Upper lobe of right lung (tissue), 1 donor: ENCODE measurements at regions not wholly inside any gene's neighbourhood (a gene's known extent, or its start where the extent isn't known, plus 50 kb on each side); places are given as distances from the start of the nearest gene placed in this dataset.

Experiments used
- ATAC-seq: fragments of 200-7000 bp; cut with Tn5 transposase; one replicate; pipeline ENCODE4 v1.9.1; 2020; ENCODE audit warnings: mild to moderate bottlenecking, moderate library complexity
- DNase-seq: peaks from one replicate; pipeline ENCODE4 v3.0.0-alpha.2; 2020
- H3K27ac ChIP-seq: fragments of 200-600 bp; one replicate; pipeline ENCODE4 v1.8.0; 2022
- H3K27me3 ChIP-seq: fragments of 200-600 bp; one replicate; pipeline ENCODE4 v1.8.0; 2022; ENCODE audit warnings: mild to moderate bottlenecking
- H3K36me3 ChIP-seq: fragments of 200-600 bp; one replicate; pipeline ENCODE4 v1.8.0; 2022
- H3K4me1 ChIP-seq: fragments of 200-600 bp; one replicate; pipeline ENCODE4 v1.8.0; 2022
- H3K4me3 ChIP-seq: fragments of 200-600 bp; one replicate; pipeline ENCODE4 v1.8.0; 2022; ENCODE audit warnings: mild to moderate bottlenecking
- H3K9me3 ChIP-seq: fragments of 200-600 bp; one replicate; pipeline ENCODE4 v1.8.0; 2022
- intact Hi-C: fragments of 100-400 bp; cut with DNase I; formaldehyde crosslinking; loops from one replicate; pipeline ENCODE4 v1.11.0; 2022
- TF ChIP-seq, protein P1 (sequence below): fragments of 200-600 bp; IDR thresholded peaks from one replicate; pipeline ENCODE4 v1.8.0; 2022; ENCODE audit warnings: antibody characterized with exemption
- donor health status: DM: no; HTN: yes; CAD: no; lungs with severe emphysema.

DNA sequence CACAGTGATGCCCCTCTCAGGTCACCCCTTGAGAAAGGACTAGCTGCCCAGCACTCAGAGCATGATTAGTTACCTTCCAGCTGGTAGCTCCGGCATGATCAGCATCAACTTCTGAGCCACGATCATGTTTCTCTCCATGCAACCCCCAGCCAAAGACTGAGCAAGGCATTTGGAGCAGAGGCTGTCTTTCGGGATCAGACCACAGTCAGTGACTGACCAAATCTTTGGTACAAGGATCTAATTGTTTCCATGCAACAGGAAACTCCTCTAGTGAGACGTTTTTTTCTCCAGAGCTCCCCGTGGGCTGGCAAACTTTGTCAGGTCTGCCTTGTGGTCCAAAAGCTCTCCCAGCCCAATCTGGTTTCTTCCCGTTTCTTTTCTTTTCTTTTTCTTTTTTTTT is 244.3 kb downstream of the METTL4 start:
- TF ChIP-seq, protein P1, sequence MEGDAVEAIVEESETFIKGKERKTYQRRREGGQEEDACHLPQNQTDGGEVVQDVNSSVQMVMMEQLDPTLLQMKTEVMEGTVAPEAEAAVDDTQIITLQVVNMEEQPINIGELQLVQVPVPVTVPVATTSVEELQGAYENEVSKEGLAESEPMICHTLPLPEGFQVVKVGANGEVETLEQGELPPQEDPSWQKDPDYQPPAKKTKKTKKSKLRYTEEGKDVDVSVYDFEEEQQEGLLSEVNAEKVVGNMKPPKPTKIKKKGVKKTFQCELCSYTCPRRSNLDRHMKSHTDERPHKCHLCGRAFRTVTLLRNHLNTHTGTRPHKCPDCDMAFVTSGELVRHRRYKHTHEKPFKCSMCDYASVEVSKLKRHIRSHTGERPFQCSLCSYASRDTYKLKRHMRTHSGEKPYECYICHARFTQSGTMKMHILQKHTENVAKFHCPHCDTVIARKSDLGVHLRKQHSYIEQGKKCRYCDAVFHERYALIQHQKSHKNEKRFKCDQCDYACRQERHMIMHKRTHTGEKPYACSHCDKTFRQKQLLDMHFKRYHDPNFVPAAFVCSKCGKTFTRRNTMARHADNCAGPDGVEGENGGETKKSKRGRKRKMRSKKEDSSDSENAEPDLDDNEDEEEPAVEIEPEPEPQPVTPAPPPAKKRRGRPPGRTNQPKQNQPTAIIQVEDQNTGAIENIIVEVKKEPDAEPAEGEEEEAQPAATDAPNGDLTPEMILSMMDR, result no peak
- no peak for DNase-seq
- H3K36me3 ChIP-seq, result no peaks in the 10 kb centered on the region
- H3K4me3 ChIP-seq, result no peak overlapping the region
- intact Hi-C loops, result no loop called here
- ATAC-seq, result no peak
- no peaks in the 10 kb centered on the region for H3K4me1 ChIP-seq
- no peaks in the 10 kb centered on the region for H3K9me3 ChIP-seq
- H3K27me3 ChIP-seq, result no peaks in the 10 kb centered on the region
- no peak overlapping the region for H3K27ac ChIP-seq

DNA sequence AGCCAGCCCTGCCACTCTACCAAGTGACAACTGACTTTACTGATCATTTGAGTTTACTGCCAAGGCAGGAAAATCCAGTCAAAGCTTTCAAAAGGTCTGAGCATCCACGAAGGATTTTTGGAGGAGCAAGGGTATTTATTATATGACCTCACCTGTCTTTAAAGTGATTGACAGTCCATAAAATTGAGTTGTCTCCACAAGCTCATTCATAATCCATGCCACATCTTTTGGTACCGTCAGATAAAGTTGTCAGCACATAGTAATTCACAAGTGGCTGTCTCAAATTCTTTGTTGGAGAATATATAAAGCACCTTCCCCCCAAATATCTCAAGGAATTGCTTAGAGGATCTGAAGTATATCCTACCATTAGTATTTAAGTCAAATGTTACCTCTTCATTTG is 240.5 kb downstream of the METTL4 start:
- no peaks in the 10 kb centered on the region for H3K36me3 ChIP-seq
- intact Hi-C loops, result no loop called here
- TF ChIP-seq, protein P1, result no peak
- no peak overlapping the region for H3K27ac ChIP-seq
- no peaks in the 10 kb centered on the region for H3K27me3 ChIP-seq
- H3K4me3 ChIP-seq, result no peak overlapping the region
- DNase-seq (no peak), ATAC-seq (no peak)
- no peaks in the 10 kb centered on the region for H3K9me3 ChIP-seq
- no peaks in the 10 kb centered on the region for H3K4me1 ChIP-seq

DNA sequence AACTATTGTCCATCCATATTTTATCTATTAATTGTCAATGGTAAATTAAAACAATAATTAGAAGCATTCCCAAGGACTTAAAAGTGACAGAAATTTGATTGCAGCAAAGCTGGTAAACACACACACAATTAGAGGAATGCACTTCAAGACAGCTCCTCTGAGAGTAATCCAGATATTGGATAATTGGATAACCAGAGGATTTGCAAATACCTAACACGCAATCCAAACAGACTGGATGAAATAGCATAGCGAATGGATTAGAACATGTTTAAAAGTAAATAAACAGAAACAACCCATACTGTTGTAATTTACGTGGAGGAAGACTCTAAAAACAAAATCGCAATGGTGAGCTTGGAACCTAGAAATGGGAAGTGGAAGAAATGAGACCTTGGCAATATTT is 239.8 kb downstream of the METTL4 start:
- Histone ChIP-seq H3K27me3 (no peaks in the 10 kb centered on the region), H3K4me3 (no peak overlapping the region), H3K36me3 (no peaks in the 10 kb centered on the region), H3K27ac (no peak overlapping the region), H3K4me1 (no peaks in the 10 kb centered on the region), H3K9me3 (no peaks in the 10 kb centered on the region)
- TF ChIP-seq, protein P1, result no peak
- no peak for ATAC-seq
- DNase-seq, result no peak
- intact Hi-C loops, result no loop called here

DNA sequence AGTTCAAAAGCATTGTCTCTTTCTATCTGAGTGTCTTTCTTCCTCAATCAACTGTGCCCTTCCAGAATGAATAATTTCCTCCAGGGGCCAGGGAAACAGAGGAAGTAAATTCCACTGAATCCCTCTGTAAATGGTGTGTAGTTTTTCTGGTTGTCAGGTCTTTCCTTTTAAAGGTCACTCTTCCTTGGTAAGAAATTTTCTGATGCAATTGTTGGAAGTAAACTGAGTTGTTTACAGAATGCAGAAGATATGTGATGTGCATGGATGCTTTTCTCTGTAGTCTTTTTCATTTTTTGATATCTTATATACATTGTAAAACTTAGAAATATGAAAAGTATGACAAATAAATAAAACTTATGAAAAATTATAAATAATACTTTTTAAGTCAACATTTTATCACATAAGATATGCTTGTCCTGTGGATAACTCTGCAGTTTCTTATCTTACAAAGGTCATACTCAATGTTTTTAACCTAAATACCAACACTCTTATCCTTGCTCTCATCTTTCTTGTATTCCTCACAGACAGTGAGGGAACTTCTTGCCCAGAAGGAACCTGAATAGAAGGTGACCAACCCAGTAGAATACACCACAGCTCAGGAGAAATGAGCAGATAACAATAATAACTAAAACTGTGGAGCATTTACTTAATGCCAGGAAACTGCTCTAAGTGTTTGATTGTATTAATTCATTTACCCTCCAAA is 234.5 kb downstream of the METTL4 start:
- no peaks in the 10 kb centered on the region for H3K4me1 ChIP-seq
- H3K9me3 ChIP-seq, result no peaks in the 10 kb centered on the region
- TF ChIP-seq, protein P1, result no peak
- no peak overlapping the region for H3K4me3 ChIP-seq
- DNase-seq, result no peak
- intact Hi-C loops, result no loop called here
- no peaks in the 10 kb centered on the region for H3K36me3 ChIP-seq
- H3K27me3 ChIP-seq, result no peaks in the 10 kb centered on the region
- no peak overlapping the region for H3K27ac ChIP-seq
- ATAC-seq, result no peak

DNA sequence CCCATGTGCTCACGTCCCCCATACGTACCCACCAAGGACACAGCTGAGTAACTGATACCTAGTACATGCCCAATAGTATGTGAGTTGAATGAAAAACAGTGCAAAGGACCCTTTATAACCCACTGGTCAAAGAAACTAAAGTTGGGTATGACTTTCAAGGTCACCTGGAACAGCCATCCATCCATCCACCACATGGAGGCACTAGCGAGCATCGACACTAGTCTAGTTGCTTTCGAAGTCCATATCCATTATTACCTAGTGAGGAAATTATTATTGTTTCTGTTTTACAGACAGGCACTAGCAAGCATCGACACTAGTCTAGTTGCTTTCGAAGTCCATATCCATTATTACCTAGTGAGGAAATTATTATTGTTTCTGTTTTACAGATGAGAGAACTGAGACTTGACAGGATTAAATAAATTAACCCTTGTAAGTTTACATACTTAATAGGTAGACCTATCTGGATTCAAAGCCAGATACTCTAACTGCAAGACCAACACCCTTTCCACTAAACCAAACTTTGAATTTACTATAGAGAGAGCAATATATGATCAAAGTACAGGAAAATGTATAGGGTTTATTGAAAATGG is 233.7 kb downstream of the METTL4 start:
- H3K36me3 ChIP-seq, result no peaks in the 10 kb centered on the region
- no peaks in the 10 kb centered on the region for H3K4me1 ChIP-seq
- no peak overlapping the region for H3K27ac ChIP-seq
- ATAC-seq (peak; percentile 62), DNase-seq (no peak)
- intact Hi-C loops, result no loop called here
- H3K4me3 ChIP-seq, result no peak overlapping the region
- H3K27me3 ChIP-seq, result no peaks in the 10 kb centered on the region
- no peaks in the 10 kb centered on the region for H3K9me3 ChIP-seq
- TF ChIP-seq, protein P1, result peak; percentile 55
